ENCODE measurements at regions not wholly inside any gene's neighbourhood (a gene's known extent, or its start where the extent isn't known, plus 50 kb on each side); places are given as distances from the start of the nearest gene placed in this dataset.

DNA sequence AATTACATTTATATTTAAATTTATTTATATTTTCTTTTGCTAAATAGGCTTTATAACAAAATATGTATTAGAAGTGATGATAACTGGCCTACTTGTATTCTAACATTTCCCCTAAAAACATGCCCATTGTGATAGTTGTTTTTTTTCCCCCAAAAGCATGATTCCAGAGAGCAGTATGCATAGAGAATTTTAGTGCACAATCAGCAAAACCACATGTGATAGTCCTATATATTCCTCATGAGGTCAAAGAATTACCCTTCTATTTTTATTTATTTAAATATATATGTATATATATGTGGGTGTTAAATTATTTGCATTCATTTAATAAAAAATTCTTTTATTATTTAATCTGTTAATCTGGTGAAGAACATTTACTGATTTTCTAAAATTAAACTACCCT is 78.2 kb upstream of the TLL1 start:
- no peak for DNase-seq
- no peak overlapping the region for H3K27ac ChIP-seq (replicated peaks)
- no peak overlapping the region for H3K4me3 ChIP-seq
- intact Hi-C loops (cut with micrococcal nuclease): no loop called here
- H3K36me3 ChIP-seq: no peaks in the 10 kb centered on the region
- TF ChIP-seq, protein P1, sequence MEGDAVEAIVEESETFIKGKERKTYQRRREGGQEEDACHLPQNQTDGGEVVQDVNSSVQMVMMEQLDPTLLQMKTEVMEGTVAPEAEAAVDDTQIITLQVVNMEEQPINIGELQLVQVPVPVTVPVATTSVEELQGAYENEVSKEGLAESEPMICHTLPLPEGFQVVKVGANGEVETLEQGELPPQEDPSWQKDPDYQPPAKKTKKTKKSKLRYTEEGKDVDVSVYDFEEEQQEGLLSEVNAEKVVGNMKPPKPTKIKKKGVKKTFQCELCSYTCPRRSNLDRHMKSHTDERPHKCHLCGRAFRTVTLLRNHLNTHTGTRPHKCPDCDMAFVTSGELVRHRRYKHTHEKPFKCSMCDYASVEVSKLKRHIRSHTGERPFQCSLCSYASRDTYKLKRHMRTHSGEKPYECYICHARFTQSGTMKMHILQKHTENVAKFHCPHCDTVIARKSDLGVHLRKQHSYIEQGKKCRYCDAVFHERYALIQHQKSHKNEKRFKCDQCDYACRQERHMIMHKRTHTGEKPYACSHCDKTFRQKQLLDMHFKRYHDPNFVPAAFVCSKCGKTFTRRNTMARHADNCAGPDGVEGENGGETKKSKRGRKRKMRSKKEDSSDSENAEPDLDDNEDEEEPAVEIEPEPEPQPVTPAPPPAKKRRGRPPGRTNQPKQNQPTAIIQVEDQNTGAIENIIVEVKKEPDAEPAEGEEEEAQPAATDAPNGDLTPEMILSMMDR (IDR thresholded peaks at IDR 0.05; ENCODE audit: borderline replicate concordance): no peak
- H3K9me3 ChIP-seq (replicated peaks): no peaks in the 10 kb centered on the region
- no peaks in the 10 kb centered on the region for H3K4me1 ChIP-seq
- H3K27me3 ChIP-seq (ENCODE audit: low read depth): no peaks in the 10 kb centered on the region

DNA sequence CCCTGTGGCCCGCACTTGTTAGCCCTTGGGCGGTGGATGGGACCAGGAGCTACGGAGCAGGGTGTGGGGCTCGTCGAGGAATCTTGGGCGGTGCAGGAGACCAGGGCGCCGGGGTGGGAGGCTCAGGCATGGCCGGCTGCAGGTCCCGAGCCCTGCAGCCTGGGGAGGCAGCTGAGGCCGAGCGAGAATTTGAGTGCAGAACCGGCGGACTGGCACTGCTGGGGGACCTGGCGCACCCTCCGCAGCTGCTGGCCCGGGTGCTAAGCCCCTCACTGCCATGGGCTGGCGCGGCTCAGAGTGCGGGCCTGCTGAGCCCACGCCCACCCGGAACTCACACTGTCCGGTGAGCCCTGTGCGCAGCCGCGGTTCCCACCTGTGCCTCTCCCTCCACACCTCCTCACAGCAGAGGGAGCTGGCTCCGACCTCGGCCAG is 73.6 kb upstream of the TLL1 start:
- Histone ChIP-seq H3K27me3 (ENCODE audit: low read depth) (no peaks in the 10 kb centered on the region), H3K4me1 (no peaks in the 10 kb centered on the region), H3K36me3 (no peaks in the 10 kb centered on the region), H3K9me3 (replicated peaks) (no peaks in the 10 kb centered on the region), H3K4me3 (no peak overlapping the region), H3K27ac (replicated peaks) (no peak overlapping the region)
- no peak for DNase-seq
- TF ChIP-seq, protein P1 (IDR thresholded peaks at IDR 0.05; ENCODE audit: borderline replicate concordance): no peak
- intact Hi-C loops (cut with micrococcal nuclease): no loop called here

DNA sequence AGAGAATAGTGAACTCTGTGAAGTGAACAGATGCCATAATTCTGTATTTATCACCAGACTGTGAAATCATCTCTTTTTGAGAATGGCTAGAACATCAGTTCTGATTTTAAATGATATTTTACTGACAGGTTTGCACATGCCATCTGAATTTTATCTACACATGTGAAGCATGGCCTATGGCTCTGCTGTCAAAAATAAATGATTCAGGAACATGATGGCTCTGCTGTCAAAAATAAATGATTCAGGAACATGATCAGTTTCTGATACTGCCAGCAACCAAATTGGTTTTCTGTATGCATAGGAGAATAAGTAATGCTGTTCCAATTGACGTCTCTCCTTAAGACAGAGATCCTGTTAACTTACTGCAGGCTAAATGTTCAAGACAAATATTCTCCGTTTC is 70.6 kb upstream of the TLL1 start:
- Histone ChIP-seq H3K9me3 (replicated peaks) (no peaks in the 10 kb centered on the region), H3K4me3 (no peak overlapping the region), H3K27me3 (ENCODE audit: low read depth) (no peaks in the 10 kb centered on the region), H3K27ac (replicated peaks) (no peak overlapping the region), H3K36me3 (no peaks in the 10 kb centered on the region), H3K4me1 (no peaks in the 10 kb centered on the region)
- DNase-seq: no peak
- intact Hi-C loops (cut with micrococcal nuclease): no loop called here
- TF ChIP-seq, protein P1 (IDR thresholded peaks at IDR 0.05; ENCODE audit: borderline replicate concordance): no peak

DNA sequence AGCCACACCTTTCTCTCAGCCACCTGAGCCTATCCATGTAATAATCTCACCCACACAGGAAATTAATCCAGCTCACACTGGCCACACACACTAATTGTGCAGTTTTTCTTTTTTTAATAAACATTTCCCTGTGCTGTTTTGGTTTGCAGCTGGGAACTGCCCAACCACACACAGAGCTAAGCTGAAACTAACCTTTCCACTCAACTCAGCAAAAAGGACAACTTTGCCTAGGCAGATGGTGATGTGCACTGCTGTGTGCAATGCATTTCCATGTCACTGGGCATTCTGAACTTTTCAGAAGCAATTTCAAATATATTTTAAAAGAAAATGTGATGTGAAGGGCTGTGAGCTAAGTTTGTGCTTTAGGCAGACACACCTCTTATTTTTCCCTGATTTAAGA is 70.0 kb upstream of the TLL1 start:
- Histone ChIP-seq H3K4me3 (no peak overlapping the region), H3K27ac (replicated peaks) (no peak overlapping the region), H3K36me3 (no peaks in the 10 kb centered on the region), H3K4me1 (no peaks in the 10 kb centered on the region), H3K9me3 (replicated peaks) (no peaks in the 10 kb centered on the region), H3K27me3 (ENCODE audit: low read depth) (no peaks in the 10 kb centered on the region)
- no peak for DNase-seq
- TF ChIP-seq, protein P1 (IDR thresholded peaks at IDR 0.05; ENCODE audit: borderline replicate concordance): no peak
- intact Hi-C loops (cut with micrococcal nuclease): no loop called here

DNA sequence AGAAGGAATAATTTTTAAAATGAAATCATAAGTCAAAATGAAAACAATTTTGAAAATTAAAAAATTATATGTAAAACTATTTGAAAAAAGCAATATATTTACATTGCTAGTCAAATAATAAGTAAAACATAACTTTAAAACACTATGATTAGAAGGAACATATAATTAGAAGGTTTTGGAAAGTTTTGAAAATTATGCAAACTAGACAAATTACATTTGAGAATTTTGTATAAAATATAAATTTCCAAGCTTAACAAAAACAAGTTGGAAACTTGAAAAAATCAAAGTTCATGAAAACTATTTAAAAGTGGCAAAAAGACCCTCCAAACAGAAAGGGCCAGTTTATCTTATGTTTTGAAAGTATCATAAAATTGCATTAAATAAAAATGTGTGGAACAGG is 67.6 kb upstream of the TLL1 start:
- H3K4me3 ChIP-seq: no peak overlapping the region
- intact Hi-C loops (cut with micrococcal nuclease): no loop called here
- H3K4me1 ChIP-seq: no peaks in the 10 kb centered on the region
- no peaks in the 10 kb centered on the region for H3K36me3 ChIP-seq
- no peaks in the 10 kb centered on the region for H3K27me3 ChIP-seq (ENCODE audit: low read depth)
- TF ChIP-seq, protein P1 (IDR thresholded peaks at IDR 0.05; ENCODE audit: borderline replicate concordance): no peak
- H3K27ac ChIP-seq (replicated peaks): no peak overlapping the region
- no peaks in the 10 kb centered on the region for H3K9me3 ChIP-seq (replicated peaks)
- DNase-seq: no peak

DNA sequence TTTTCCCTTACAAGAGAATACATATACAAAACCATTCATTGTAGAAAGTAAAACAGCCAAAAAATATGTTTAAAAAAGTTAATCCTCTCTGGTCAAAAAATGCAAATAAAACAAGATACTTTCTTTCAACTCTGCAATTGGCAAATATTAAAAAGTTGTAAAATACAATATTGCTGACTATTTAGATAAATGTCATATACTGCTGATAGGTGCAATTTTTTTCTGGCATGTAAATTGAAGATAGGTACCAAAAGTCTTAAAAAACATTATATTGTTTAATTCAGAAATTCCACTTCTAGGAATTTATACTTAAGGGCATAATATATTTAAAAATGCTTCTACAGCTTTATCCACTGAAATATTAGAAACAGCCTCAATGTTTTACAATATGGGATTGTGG is 66.4 kb upstream of the TLL1 start:
- no peaks in the 10 kb centered on the region for H3K9me3 ChIP-seq (replicated peaks)
- DNase-seq: no peak
- H3K36me3 ChIP-seq: no peaks in the 10 kb centered on the region
- TF ChIP-seq, protein P1 (IDR thresholded peaks at IDR 0.05; ENCODE audit: borderline replicate concordance): no peak
- H3K4me3 ChIP-seq: no peak overlapping the region
- intact Hi-C loops (cut with micrococcal nuclease): no loop called here
- H3K4me1 ChIP-seq: no peaks in the 10 kb centered on the region
- H3K27ac ChIP-seq (replicated peaks): no peak overlapping the region
- no peaks in the 10 kb centered on the region for H3K27me3 ChIP-seq (ENCODE audit: low read depth)
